ENCODE measurements at regions not wholly inside any gene's neighbourhood (a gene's known extent, or its start where the extent isn't known, plus 50 kb on each side); places are given as distances from the start of the nearest gene placed in this dataset.

GRCh38 chr12:107549651-107550480 is 135.7 kb upstream of the PWP1 start:
- Histone ChIP-seq H3K27me3 (ENCODE audit: insufficient read depth, low read length) (no peaks in the 10 kb centered on the region), H3K27ac (ENCODE audit: low read length) (no peak overlapping the region), H3K36me3 (ENCODE audit: insufficient read depth, low read depth, low read length) (no peaks in the 10 kb centered on the region), H3K4me3 (ENCODE audit: low read length) (no peak overlapping the region), H3K9me3 (ENCODE audit: insufficient read depth, low read depth, low read length) (no peaks in the 10 kb centered on the region), H3K4me1 (ENCODE audit: insufficient read depth, low read length) (no peaks in the 10 kb centered on the region), H3K9ac (ENCODE audit: low read depth, low read length) (no peak overlapping the region)

DNA sequence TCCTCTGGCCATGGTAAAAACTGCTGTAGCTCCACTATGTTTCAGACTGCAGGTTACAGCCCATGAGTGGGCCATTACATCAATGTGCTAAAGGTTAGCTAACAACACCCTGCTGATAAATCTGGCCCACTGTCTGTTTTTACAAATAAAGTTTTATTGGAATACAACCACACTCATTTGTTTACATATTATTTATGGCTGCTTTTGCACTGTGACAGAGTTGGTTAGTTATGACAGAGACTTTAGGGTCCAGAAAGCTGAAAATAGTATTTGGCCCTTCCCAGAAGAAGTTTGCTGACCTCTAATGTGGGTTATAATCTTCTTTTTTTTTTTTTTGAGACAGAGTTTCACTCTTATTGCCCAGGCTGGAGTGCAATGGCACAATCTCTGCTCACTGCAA is 134.2 kb upstream of the PWP1 start:
- no peaks in the 10 kb centered on the region for H3K9me3 ChIP-seq (ENCODE audit: insufficient read depth, low read depth, low read length)
- no peaks in the 10 kb centered on the region for H3K27me3 ChIP-seq (ENCODE audit: insufficient read depth, low read length)
- H3K36me3 ChIP-seq (ENCODE audit: insufficient read depth, low read depth, low read length), result no peaks in the 10 kb centered on the region
- no peak overlapping the region for H3K9ac ChIP-seq (ENCODE audit: low read depth, low read length)
- no peaks in the 10 kb centered on the region for H3K4me1 ChIP-seq (ENCODE audit: insufficient read depth, low read length)
- no peak overlapping the region for H3K27ac ChIP-seq (ENCODE audit: low read length)
- H3K4me3 ChIP-seq (ENCODE audit: low read length), result no peak overlapping the region

DNA sequence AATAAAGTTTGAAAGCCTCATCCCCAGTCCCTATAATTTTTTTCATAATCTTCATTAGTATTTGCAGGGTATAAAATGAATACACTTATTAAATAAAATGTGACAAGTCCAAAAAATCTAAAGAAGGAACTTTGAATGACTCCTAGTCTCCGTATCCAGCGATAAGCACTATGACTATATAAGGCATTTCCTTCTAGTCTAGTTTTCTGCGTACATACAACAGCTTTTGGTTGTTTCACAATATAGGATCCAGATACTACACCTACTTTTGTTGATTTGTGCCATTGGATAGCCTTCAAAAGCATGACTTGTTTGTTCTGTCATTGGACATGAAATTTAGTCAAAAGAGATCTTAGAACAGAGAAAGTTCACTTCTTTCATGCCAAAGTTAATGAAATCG is 133.3 kb upstream of the PWP1 start:
- 0 out of 2 replicates have a peak, but pooled peaks cover 5% of the 10 kb centered on the region for H3K9me3 ChIP-seq (ENCODE audit: insufficient read depth, low read depth, low read length)
- no peaks in the 10 kb centered on the region for H3K27me3 ChIP-seq (ENCODE audit: insufficient read depth, low read length)
- no peak overlapping the region for H3K4me3 ChIP-seq (ENCODE audit: low read length)
- no peaks in the 10 kb centered on the region for H3K4me1 ChIP-seq (ENCODE audit: insufficient read depth, low read length)
- H3K27ac ChIP-seq (ENCODE audit: low read length), result no peak overlapping the region
- H3K36me3 ChIP-seq (ENCODE audit: insufficient read depth, low read depth, low read length), result no peaks in the 10 kb centered on the region
- no peak overlapping the region for H3K9ac ChIP-seq (ENCODE audit: low read depth, low read length)

DNA sequence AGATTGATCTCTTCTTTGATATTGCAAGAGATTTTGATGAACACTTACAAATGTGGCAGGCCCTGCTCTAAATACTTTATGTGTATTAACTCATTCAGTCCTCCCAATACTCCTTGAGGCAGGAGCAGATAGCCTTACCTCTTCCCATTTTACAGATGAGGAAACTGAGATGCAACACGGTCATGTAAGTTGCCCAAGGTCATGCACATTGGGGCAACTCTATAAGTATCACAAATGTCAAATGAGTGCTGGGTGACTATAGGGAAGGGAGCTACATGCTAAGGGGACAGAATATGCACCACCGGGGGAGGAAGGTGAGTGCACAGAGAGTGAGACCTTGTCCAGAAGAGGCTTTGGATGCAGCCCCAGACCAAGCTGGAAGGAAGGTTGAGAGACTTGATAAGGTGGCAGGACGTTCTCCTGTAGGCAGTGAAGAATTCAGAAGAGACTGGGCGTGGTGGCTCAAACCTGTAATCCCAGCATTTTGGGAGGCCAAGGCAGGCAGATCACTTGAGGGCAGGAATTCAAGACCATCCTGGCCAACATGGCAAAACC is 132.3 kb upstream of the PWP1 start:
- Histone ChIP-seq H3K9me3 (ENCODE audit: insufficient read depth, low read depth, low read length) (0 out of 2 replicates have a peak, but pooled peaks cover 5% of the 10 kb centered on the region), H3K4me3 (ENCODE audit: low read length) (no peak overlapping the region), H3K36me3 (ENCODE audit: insufficient read depth, low read depth, low read length) (no peaks in the 10 kb centered on the region), H3K4me1 (ENCODE audit: insufficient read depth, low read length) (no peaks in the 10 kb centered on the region), H3K9ac (ENCODE audit: low read depth, low read length) (no peak overlapping the region), H3K27ac (ENCODE audit: low read length) (no peak overlapping the region), H3K27me3 (ENCODE audit: insufficient read depth, low read length) (no peaks in the 10 kb centered on the region)

GRCh38 chr12:107554941-107555340 is 130.7 kb upstream of the PWP1 start:
- no peaks in the 10 kb centered on the region for H3K36me3 ChIP-seq (ENCODE audit: insufficient read depth, low read depth, low read length)

DNA sequence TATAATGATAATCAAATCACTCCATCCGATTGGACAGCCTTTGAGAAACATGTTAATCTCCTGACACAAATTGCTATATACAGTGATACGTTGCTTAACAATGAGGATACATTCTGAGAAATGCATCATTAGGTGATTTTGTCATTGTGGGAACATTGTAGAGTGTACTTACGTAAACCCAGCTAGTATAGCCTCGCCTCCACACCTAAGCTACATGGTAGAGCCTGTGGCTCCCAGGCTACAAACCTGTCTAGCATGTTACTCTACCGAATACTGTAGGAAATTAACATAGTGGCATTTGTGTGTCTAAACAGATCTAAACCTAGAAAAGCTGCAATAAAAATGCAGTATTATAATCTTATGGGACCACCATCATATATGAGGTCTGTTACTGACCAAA is 128.6 kb upstream of the PWP1 start:
- Histone ChIP-seq H3K9ac (ENCODE audit: low read depth, low read length) (no peak overlapping the region), H3K4me3 (ENCODE audit: low read length) (no peak overlapping the region), H3K4me1 (ENCODE audit: insufficient read depth, low read length) (no peaks in the 10 kb centered on the region), H3K27me3 (ENCODE audit: insufficient read depth, low read length) (no peaks in the 10 kb centered on the region), H3K27ac (ENCODE audit: low read length) (no peak overlapping the region), H3K9me3 (ENCODE audit: insufficient read depth, low read depth, low read length) (0 out of 2 replicates have a peak, but pooled peaks cover 5% of the 10 kb centered on the region), H3K36me3 (ENCODE audit: insufficient read depth, low read depth, low read length) (no peaks in the 10 kb centered on the region)

More at GRCh38 chr12:107554941-107555340, 130.7 kb upstream of the PWP1 start:
- no peaks in the 10 kb centered on the region for H3K4me1 ChIP-seq (ENCODE audit: insufficient read depth, low read length)
- H3K4me3 ChIP-seq (ENCODE audit: low read length), result no peak overlapping the region
- no peak overlapping the region for H3K27ac ChIP-seq (ENCODE audit: low read length)
- H3K9ac ChIP-seq (ENCODE audit: low read depth, low read length), result no peak overlapping the region
- H3K9me3 ChIP-seq (ENCODE audit: insufficient read depth, low read depth, low read length), result 0 out of 2 replicates have a peak, but pooled peaks cover 5% of the 10 kb centered on the region
- H3K27me3 ChIP-seq (ENCODE audit: insufficient read depth, low read length), result no peaks in the 10 kb centered on the region

DNA sequence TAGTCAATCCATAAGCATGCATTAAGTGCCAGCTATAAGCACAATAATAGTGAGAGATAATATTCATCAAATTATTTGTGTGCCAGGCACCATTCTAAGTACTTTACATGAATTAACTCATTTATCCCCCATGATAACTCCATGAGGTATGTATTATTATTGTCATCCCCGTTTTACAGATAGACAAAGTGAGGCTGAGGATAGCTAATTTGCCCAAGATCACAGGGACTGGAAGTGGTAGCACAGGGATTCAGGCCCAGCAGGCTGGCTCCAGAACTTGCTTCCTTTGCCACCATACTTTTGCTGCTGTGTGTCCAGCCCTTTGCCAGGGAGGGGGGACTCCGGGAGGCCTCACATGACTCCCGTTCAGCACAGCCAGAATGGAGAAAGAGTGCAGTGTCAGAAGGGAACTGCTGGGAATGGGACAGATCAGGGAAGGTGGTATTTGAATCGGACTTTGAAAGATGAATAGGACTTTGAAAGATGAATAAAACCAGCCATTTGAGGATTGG is 128.0 kb upstream of the PWP1 start:
- Histone ChIP-seq H3K36me3 (ENCODE audit: insufficient read depth, low read depth, low read length) (no peaks in the 10 kb centered on the region), H3K4me3 (ENCODE audit: low read length) (no peak overlapping the region), H3K27me3 (ENCODE audit: insufficient read depth, low read length) (no peaks in the 10 kb centered on the region), H3K4me1 (ENCODE audit: insufficient read depth, low read length) (no peaks in the 10 kb centered on the region), H3K9ac (ENCODE audit: low read depth, low read length) (no peak overlapping the region), H3K9me3 (ENCODE audit: insufficient read depth, low read depth, low read length) (0 out of 2 replicates have a peak, but pooled peaks cover 5% of the 10 kb centered on the region), H3K27ac (ENCODE audit: low read length) (no peak overlapping the region)

- Histone ChIP-seq H3K36me3 (ENCODE audit: insufficient read depth, low read depth, low read length) (no peaks in the 10 kb centered on the region), H3K4me3 (ENCODE audit: low read length) (no peak overlapping the region), H3K9me3 (ENCODE audit: insufficient read depth, low read depth, low read length) (0 out of 2 replicates have a peak, but pooled peaks cover 5% of the 10 kb centered on the region), H3K27me3 (ENCODE audit: insufficient read depth, low read length) (no peaks in the 10 kb centered on the region), H3K9ac (ENCODE audit: low read depth, low read length) (no peak overlapping the region), H3K4me1 (ENCODE audit: insufficient read depth, low read length) (no peaks in the 10 kb centered on the region), H3K27ac (ENCODE audit: low read length) (no peak overlapping the region)
Observed at GRCh38 chr12:107558141-107558815, 127.3 kb upstream of the PWP1 start.

GRCh38 chr12:107558816-107559382 is 126.7 kb upstream of the PWP1 start:
- Histone ChIP-seq H3K27ac (ENCODE audit: low read length) (no peak overlapping the region), H3K9ac (ENCODE audit: low read depth, low read length) (no peak overlapping the region), H3K27me3 (ENCODE audit: insufficient read depth, low read length) (no peaks in the 10 kb centered on the region), H3K4me3 (ENCODE audit: low read length) (no peak overlapping the region), H3K9me3 (ENCODE audit: insufficient read depth, low read depth, low read length) (0 out of 2 replicates have a peak, but pooled peaks cover 5% of the 10 kb centered on the region), H3K4me1 (ENCODE audit: insufficient read depth, low read length) (no peaks in the 10 kb centered on the region), H3K36me3 (ENCODE audit: insufficient read depth, low read depth, low read length) (no peaks in the 10 kb centered on the region)

GRCh38 chr12:107560165-107560898 is 125.3 kb upstream of the PWP1 start:
- Histone ChIP-seq H3K27ac (ENCODE audit: low read length) (no peak overlapping the region), H3K4me3 (ENCODE audit: low read length) (no peak overlapping the region), H3K9me3 (ENCODE audit: insufficient read depth, low read depth, low read length) (0 out of 2 replicates have a peak, but pooled peaks cover 5% of the 10 kb centered on the region), H3K27me3 (ENCODE audit: insufficient read depth, low read length) (no peaks in the 10 kb centered on the region), H3K36me3 (ENCODE audit: insufficient read depth, low read depth, low read length) (no peaks in the 10 kb centered on the region), H3K4me1 (ENCODE audit: insufficient read depth, low read length) (no peaks in the 10 kb centered on the region), H3K9ac (ENCODE audit: low read depth, low read length) (no peak overlapping the region)

DNA sequence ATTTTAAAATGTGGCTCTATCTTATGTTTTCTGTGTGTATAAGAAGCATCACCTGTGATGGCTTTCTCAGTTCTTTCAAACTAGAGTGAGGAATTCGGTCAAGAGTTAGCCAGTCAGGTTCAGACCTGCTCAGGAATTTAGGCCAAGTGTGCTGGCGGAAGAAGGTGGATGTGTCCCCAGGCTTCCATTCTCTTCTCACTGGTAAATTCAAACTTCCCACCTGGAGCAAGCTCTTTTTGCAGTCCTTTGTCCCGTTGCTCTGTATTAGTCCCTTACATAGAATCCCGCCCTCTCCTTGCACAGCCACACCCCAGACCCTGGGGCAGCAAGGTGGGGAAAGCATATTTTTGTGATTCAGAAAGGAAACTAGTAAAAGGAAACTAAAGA is 124.7 kb upstream of the PWP1 start:
- Histone ChIP-seq H3K27ac (ENCODE audit: low read length) (no peak overlapping the region), H3K9ac (ENCODE audit: low read depth, low read length) (no peak overlapping the region), H3K36me3 (ENCODE audit: insufficient read depth, low read depth, low read length) (no peaks in the 10 kb centered on the region), H3K4me3 (ENCODE audit: low read length) (no peak overlapping the region), H3K9me3 (ENCODE audit: insufficient read depth, low read depth, low read length) (0 out of 2 replicates have a peak, but pooled peaks cover 5% of the 10 kb centered on the region), H3K4me1 (ENCODE audit: insufficient read depth, low read length) (no peaks in the 10 kb centered on the region), H3K27me3 (ENCODE audit: insufficient read depth, low read length) (no peaks in the 10 kb centered on the region)
